ENCODE measurements at regions not wholly inside any gene's neighbourhood (a gene's known extent, or its start where the extent isn't known, plus 50 kb on each side); places are given as distances from the start of the nearest gene placed in this dataset.
"Not testable (repeated sequence)": the region's sequence is repeated elsewhere in the genome, so short reads cannot be mapped to it uniquely, and the experiment has no call there.

DNA sequence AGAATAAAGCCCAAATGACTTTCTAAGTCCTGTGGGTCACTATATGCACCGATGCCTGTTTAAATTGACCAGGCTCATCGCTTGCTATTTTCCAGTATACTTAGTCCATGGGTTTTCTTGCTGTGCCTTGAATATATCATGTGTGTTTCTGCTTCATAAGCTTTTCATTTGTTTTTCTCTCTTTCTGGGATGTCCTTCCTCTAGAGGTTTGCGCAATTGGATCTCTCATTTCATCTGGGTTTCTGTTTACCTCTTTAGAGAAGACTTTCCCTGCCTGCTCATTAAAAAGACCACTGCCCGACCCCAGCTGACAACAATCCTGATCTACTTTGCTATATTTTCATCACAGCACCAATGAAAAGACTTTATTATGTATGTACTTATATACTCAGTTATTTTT is 150.9 kb upstream of the CYRIA start:
- no peak for DNase-seq (ENCODE audit: low spot score)

DNA sequence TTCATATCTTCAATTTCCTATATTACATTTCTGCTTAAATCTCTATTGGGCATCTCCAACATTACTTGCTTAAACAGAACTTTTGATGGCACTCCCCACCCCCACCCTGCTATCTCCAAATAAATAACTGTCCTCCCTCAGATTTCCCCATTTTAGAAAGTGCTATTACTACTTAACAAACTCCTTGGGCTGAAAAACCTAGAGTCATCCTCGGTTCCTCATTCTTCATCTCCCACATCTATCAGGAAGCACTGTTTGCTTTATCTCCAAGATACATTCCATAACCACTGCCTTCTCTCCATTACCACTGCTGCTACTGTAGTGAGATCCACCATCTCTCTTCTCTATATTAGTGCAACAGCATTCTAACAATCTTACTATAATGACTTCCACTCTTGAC is 150.4 kb upstream of the CYRIA start:
- no peak for DNase-seq (ENCODE audit: low spot score)

DNA sequence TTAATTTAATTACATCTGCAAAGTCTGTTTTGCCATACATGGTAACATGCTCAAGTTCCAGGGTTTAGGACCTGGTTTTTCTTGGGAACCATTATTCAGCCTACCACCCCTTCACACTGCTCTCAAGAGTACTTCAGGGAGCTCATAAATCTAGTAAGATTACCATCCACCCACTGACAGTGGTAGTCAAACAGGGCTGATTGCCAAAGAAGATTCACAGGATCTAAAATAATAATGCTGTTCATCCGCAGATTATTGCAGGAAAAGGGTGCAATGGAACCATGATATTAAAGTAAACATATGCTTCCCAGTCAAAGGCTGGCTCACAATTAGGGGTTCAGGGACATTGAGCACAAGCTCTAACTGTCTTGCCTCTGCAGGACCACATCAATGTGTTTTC is 148.0 kb upstream of the CYRIA start:
- DNase-seq (ENCODE audit: low spot score): no peak

DNA sequence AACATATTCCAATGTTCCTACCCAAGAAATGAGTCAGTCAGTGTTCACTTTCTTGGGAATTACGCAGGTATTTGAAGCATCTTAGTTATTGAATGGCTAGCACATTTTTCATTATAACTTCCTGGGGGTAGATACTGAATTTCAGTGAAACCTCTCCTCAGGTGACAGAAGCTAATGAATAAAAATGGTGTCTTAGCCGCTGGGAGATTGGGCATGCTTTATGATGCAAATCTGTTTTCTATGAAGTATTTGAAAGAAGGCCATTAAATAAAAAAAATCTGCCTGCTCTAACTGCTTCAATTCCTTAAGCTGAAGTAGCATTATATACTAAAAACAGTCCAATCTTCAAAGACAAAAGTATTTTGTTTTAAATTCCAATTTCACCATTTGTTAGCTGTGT is 132.8 kb upstream of the CYRIA start:
- no peak for DNase-seq (ENCODE audit: low spot score)

DNA sequence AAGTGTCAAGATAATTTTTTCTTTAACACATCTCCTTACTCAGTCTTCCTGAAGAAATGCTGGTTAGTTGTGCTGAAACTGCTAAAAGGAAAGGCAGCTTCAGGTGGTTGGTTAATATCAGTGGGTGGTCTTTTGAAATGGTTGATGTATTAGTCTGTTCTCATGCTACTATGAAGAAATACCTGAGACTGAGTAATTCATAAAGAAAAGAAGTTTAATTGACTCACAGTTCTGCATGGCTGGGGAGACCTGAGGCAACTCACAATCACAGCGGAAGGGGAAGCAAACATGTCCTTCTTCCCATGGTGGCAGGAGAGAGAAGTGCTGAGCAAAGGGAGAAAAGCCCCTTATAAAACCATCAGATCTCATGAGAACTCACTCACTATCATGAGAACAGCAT is 125.9 kb upstream of the CYRIA start:
- DNase-seq (ENCODE audit: low spot score): no peak

DNA sequence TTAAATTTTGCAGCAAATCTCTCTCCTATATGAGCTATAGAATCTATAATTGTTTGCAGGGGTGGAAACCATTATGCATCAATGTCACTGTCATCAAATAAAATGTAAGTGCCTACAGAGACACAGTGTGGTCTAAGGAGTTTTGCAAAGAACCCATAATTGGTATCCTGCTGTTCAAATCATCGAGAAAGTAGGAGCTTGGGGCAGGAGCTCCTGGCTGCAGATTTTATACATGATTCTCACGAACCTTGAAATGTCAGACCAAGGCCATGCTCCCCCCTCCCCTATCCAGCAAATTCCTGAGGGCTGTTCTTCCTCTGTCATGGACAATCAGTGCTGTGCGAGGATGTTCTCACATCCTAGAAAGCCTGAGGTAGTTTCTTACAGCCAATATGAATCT is 119.5 kb upstream of the CYRIA start:
- no peak for DNase-seq (ENCODE audit: low spot score)

DNA sequence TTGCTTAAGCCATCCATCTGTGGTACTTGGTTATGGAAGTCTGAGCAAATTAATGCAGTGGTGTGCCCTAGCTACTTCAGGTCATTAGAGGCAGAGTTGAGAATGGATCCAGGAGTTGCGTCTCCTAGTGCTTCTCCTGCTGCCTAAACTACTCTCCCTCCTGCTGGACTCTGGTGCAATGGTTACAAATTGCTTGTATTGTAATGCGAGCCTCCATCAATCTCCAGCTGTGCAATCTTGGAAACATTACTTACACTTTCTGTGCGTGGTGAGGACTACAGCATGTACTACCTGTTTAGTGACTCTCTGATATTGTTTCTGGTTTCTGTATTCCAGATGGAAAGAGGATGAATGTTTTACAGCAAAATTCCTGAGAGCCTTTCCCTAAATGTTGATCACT is 119.0 kb upstream of the CYRIA start:
- no peak for DNase-seq (ENCODE audit: low spot score)

DNA sequence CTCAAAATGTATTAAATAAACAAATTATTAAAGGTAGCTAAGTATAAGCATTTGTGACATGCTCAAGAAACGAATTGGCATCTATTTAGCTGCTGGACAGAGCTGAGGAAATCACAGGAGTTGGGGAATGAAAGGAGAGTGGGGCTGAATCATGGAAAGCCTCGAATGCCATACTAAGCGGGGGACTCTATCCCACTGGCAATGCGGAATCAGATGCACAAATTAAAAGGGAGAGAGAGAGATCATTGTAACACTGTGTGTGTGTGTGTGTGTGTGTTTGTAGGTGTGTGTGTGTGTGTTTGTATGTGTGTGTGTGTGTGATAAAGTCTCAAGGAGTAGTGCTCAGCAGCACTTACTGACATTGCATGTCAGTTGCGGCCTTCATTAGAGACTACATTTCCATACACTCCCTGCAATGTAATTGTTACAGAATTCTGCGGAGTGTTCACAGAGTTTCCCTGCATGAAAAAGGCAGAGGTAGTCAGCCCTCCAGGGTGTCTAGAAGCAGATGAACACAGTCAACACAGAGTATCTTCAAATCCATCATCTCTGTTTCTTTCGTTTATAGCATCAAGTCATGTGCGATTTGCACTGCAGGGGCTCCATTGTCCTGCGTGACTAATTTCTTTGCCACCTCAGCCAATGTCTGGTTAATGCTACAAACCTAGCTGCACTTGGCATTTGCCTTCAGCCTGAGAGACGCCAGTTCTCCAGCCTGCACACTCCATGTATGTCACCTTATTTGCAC is 111.7 kb upstream of the CYRIA start:
- DNase-seq (ENCODE audit: low spot score): no peak

DNA sequence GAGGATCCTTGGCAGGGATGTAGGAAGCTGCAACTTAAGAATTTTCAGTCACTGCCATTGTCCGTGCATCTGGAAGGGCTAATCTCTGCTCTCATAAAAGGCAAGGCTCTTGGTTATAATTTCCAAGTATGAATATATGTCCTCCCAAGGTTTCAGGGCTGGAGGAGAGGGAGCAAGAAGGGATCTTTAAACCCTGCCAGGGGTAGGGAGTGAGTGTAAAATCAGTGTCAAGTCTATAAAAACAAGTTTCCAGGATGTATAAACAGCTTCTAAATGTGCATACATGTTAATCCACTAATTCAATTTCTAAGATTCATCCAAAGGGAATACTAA is 110.2 kb upstream of the CYRIA start:
- DNase-seq (ENCODE audit: low spot score): no peak

DNA sequence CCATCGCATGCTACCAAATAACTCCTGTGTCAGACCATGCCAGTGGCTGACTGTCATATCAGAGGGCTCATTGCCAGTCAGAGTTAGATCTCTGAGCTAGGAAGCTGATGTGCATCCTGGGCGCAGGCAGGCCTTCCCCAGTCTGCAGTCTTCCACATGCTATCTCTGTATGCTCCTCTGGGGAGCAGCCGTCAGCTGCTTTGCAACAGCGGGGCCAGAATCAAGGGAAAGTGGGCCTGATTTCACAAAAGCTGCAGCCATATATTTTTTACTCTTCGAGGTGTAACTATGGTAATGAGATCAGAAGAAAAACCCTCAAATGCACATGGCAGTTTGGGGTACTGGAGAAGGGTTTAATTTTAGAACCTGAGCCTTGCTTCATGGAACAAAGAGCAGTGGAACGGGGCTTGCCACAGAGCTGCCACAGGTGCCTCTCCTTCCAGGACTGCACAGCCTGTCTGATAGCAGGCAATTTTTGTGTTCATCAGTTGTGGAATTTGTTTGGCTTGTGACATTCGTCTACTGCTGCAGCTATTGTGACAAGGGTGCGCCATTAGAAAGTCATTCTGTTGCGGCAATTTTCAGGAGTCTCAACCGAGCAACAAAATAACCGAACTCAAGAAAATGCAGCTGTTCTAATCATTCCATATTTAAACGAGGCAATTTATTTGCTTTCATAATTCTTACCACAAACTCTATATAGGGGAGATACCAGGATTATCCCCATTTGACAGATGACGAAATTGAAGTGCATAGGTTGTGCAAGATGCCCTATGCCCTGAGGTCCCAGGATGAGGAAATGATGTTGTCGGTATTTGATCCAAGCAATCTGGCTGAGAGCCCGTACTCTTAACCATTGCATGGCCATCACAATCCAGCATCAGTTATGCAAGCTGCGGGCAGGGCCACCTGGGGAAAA is 109.6 kb upstream of the CYRIA start:
- peak; percentile 51 for DNase-seq (ENCODE audit: low spot score)

DNA sequence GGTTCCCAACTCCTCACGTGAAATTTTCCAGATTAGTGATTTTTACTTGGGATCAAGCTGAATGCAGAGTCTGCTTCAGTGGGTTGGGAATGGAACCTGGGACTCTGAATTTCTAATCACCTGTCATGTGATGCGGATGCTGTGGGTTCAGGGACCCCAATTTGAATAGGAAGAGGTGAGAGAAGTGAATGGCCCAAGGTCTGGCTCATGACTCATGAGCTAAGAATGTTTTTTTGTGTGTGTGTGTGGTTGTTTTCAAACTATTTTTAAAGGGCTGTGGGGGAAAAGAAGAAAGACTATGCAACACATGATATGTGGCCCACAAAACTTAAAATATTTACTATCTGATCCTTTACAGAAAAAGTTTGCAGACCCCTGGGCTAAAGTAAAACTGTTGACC is 108.5 kb upstream of the CYRIA start:
- no peak for DNase-seq (ENCODE audit: low spot score)

DNA sequence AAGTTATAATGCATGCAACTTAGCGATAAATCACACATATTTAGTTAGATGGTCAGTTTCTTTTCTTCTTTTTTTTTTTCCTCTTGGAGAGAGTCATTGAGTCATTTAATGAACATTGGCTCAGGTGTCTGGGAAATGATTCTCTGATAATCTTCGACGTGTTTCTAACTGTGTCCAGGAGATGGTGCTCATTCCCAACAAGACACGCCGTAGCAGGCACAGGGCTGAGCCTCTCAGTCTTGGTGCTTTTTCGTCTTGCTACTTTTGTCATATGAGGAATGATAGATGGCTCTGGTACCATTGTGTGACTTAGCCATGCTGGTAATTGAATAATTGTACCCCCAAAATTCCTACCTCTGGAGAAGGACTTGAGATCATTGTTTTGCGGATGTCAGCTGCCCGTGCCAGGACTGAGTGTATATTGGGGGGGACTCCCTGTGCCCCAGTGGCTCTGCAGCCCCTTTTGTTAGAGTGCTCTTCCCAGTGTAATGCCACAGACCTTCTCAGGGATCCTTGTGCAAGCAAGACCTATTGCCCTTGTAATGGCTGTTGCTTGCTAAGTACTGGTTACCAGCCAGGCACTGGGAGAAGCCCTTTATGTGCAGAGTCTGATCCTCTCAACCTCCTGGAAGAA is 107.6 kb upstream of the CYRIA start:
- peak; percentile 66 for DNase-seq (ENCODE audit: low spot score)

DNA sequence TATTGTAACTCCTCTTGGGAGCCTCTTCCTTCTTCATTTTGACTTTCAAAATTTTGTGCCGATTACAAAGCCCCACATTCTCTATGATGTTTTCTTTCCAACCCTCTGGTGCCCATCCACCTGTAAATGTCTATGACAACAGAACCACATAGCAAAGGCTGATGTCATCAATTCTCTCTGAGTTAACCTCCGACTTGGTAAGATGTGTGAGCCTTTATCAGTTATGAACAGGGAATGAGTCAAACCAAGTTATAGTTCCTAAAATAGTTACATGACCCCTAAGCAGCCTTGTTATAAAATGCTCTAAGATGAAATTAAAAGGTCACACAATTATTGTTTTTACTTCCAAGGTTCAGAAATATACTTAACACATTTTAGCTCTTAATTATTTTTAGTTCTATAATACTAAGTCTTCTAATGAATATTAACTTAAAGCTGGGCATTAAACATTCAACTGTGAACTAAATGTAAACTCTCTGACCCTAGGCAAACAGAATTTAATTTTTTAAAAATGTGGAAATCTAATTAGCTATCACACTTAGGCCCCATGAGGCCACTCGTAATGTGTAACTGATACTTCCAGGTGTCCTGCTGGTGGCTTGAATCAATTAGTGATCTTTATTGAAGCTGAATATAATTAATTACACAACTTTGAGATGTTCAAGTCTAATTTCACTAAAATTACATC is 102.3 kb upstream of the CYRIA start:
- no peak for DNase-seq (ENCODE audit: low spot score)

DNA sequence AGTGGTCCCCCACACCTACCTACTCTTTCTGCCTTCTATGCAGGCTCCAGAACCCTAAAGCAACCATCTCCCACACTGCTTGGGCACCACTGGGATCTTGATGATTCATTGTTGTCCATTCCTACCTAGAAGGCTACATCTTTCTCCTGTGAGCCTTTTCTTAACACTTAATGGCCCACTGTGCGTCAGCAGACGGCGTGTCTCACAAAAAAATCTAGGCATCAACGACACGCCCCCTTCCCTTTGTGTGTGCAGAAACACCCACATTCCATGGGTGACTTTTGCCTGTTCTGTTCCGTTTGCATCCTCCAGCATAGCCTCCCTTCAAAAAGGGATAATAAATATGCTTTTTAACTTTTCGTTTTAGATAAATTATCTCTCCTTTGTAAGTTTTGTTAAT is 99.7 kb upstream of the CYRIA start:
- no peak for DNase-seq (ENCODE audit: low spot score)

DNA sequence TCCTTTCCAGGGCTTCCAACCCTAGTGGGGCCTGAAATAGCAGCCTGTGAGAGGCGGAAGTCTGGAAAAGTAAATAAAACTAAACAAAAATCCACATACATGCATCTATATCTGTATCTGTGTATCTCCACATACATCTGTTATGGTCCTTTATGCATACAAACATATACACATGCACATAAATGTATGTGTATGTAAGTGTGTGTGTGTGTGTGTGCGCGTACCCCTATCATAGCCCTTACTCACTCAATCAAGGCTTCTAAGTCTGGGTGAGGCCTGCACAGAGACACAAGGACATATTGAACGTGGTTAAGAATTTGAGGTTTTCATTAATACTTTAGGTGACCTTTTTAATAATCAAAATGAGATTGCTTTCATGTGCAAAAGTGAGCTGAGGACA is 98.9 kb upstream of the CYRIA start:
- DNase-seq (ENCODE audit: low spot score): no peak

DNA sequence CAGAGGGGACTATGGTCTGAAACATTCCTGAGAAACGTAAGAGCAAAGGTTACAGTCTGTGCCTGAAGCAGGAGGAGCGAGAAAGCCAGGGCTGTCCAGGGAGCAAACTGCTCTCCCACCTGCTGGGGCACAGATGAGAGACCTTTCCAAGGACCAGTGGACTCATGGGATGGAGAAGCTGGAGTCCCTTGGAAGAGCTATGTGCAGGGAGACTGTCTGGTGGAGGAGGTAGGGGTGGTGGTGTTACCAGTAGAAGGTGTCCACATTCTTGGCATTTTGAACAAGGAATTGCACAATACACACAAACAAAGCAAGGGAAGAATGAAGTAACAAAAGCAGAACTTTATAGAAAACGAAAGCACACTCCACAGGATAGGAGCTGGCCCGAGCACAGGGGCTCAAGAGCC is 97.9 kb upstream of the CYRIA start:
- no peak for DNase-seq (ENCODE audit: low spot score)

DNA sequence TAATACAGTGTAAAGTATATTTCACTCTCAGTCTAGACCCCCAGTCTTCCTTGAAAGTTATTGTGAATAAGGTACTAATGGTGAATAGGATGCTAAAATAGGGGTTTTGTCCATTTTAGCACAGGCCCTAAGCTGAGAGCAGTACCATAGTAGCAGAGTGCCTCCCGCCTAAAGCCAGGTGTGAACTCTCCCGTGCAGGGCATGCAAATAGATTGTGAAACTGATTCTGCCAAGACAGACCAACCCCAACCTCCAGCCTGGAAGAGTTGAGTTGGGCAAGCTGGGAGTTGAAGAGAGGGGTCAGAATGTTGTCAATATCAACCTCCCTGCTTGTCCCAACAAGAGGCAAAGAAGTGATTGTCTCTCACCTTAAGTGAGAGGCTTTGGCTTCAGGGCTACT is 97.4 kb upstream of the CYRIA start:
- no peak for DNase-seq (ENCODE audit: low spot score)

DNA sequence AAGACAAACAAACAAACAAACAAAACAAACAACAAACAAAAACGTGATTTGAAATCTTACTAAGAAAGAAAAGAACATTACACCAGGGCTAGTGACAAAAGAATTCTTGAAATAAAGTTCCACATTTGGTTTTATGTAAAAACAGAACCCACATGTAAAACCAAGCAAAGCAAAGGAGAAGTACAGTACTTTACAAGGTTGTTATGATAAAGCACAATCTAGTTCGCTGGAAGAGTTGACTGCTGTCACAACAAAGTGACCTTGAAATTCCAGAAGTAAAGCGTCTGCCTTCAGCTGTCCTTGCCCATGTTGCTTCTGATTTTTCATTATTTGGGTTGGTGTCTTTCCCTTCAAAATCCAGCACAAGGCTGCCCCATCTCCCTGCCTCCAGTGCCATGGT is 94.8 kb upstream of the CYRIA start:
- no peak for DNase-seq (ENCODE audit: low spot score)

DNA sequence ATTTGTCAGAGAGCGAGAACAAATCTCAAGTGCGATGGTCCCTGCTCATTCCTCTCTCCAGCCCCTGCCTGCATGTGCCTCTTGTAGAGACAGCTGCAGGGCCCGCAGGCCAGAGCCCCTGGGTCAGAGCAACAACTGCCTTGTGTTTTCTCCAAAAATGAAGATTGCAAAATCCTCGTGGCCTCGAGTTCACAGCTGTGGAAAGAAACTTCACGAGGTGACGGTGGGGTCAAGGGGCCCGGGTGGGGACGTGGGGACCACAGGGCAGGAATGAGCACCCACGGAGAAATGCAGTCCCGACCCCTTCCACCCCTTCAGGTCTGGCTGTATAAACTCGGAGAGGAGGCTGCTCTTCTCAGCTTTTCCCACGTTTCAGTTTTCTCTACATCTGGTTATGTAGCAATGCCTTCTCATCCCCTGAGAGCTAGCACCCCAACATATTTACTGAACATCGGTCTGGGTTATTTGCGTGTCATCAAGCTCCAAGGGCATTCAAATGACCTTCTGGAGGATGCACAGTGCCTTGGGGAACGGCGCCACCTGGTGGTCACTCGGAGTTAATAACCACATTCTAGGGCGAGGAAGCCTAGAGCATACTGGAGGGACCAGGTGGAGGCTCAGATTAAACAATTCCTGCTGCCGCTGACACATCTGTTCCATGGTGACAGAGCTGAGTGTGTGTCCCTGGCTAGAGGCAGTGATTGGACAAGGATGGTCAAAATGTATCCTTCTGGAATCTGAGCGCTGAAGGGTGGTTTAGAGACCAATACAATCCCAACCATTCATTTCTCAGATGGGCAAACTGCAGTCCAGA is 91.4 kb upstream of the CYRIA start:
- DNase-seq (ENCODE audit: low spot score): peak; percentile 86

DNA sequence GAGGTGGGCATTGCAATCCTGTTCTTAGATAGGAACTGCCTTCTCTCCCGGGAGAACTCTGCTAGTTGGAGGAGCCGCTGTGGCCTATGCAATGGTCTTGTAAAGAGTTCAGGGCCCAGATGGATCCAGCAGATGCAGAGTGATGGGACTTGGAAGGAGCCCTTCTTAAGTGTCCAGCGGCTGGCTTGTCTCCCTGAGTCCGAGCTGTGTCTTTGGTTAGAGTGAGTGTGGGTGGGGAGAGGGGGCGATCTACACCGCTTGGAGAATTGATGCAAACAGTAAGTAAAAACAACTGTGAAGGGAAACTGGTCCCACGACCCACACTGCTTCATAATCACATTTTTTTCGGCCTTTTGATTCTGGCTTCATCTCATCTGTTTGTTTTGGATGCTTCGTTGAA is 89.8 kb upstream of the CYRIA start:
- DNase-seq (ENCODE audit: low spot score): no peak

DNA sequence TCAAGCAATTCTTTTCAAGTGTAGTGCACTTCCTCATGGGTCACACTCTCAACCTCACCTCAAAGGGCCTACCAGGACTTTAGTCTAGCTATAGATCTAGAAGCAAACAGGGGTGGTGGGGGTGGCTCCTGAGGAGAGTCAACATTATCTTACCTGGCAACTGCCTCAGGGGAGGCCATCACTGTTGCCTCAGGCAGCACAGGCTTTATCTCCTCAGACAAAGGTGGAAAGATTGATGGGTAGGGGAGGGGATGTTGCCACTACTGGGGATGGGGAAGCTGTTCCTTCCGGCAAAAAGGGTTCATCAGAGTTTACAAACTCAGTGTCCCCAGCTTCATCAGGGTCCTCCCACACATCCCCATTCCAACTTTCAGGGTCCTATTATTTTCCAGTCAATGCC is 87.4 kb upstream of the CYRIA start:
- not testable (repeated sequence) for DNase-seq (ENCODE audit: low spot score)

DNA sequence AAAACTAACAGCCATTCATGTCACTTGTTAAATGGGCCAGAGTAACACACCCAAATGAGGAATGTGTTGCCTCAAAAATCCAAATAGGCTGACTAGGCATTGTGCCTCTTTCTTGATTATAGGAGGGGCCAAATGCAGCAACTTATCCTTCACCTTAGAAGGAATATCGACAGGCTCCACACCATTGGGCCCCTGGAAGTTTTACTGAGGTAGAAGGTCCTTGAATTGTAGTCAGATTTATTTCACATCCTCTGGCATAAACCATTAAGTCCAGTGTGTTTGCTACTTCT is 85.2 kb upstream of the CYRIA start:
- not testable (repeated sequence) for DNase-seq (ENCODE audit: low spot score)

Data from iPS-NIHi11 (cell line).